Gastrocnemius medialis (tissue), 4 donors: ENCODE measurements at regions not wholly inside any gene's neighbourhood (a gene's known extent, or its start where the extent isn't known, plus 50 kb on each side); places are given as distances from the start of the nearest gene placed in this dataset.

ENCODE experiments used
- ATAC-seq, 2 donors: fragments of 150-250 bp; one replicate each; pipeline ENCODE4 v1.9.1; 2016
- DNase-seq, 2 donors: peaks; one replicate each; pipeline ENCODE4 v3.0.0-alpha.2; 2019
- H3K27ac ChIP-seq, 4 donors: fragments of 200-600 bp; sonication (generic); 1 replicate in 1 of 4; 2 replicates in 3 of 4; pipeline ENCODE4 v1.5.1; 2016 to 2018; ENCODE audit warnings: mild to moderate bottlenecking in 2 of 4, moderate library complexity in 1 of 4
- H3K27me3 ChIP-seq, 3 donors: fragments of 200-600 bp; sonication (generic) in 2 of 3; 1 replicate in 1 of 3; 2 replicates in 2 of 3; pipeline versions ENCODE4 v1.5.1 to v1.6.0; 2016 to 2019; ENCODE audit warnings: mild to moderate bottlenecking in 1 of 3, moderate library complexity in 1 of 3
- H3K36me3 ChIP-seq, 2 donors: fragments of 200-600 bp; sonication (generic) in 1 of 2; one replicate each; pipeline ENCODE4 v1.5.1; 2017 to 2018
- H3K4me1 ChIP-seq, 2 donors: fragments of 200-600 bp; sonication (generic) in 1 of 2; one replicate each; pipeline ENCODE4 v1.5.1; 2016 to 2017; ENCODE audit warnings: mild to moderate bottlenecking in 2 of 2
- H3K4me3 ChIP-seq, 4 donors: fragments of 200-600 bp; sonication (generic) in 3 of 4; 1 replicate in 1 of 4; 2 replicates in 3 of 4; pipeline ENCODE4 v1.5.1; 2016 to 2019; ENCODE audit warnings: mild to moderate bottlenecking in 2 of 4
- H3K9me3 ChIP-seq, 3 donors: fragments of 200-600 bp; sonication (generic) in 2 of 3; 1 replicate in 1 of 3; 2 replicates in 2 of 3; pipeline ENCODE4 v1.5.1; 2016 to 2019
- CTCF ChIP-seq, 5 experiments: fragments of 450-650 bp in 3 of 5; fragments of 200-600 bp in 2 of 5; sonication (generic) in 2 of 5; IDR thresholded peaks in 4 of 5; conservative IDR thresholded peaks in 1 of 5; 1 replicate in 4 of 5; 2 replicates in 1 of 5; pipeline ENCODE4 v1.5.1; 2016 to 2019; ENCODE audit warnings: antibody characterized with exemption in 5 of 5, mild to moderate bottlenecking in 3 of 5, moderate library complexity in 3 of 5
- POLR2A ChIP-seq, 2 donors: fragments of 450-650 bp; IDR thresholded peaks; one replicate each; pipeline ENCODE4 v1.6.1; 2017; ENCODE audit warnings: antibody characterized with exemption in 2 of 2, mild to moderate bottlenecking in 2 of 2, moderate library complexity in 2 of 2
- in situ Hi-C, 4 donors: fragments of 200-750 bp; cut with MboI; loops; one replicate each; pipeline versions ENCODE4 v1.15.0 to v1.8.0; 2017; ENCODE audit warnings: low sequenced_read_pairs in 4 of 4
- intact Hi-C: fragments of 100-400 bp; cut with DNase I; formaldehyde crosslinking; loops from one replicate; pipeline ENCODE4 v1.15.1; 2023; ENCODE audit warnings: low total_unique reads

- no peaks in the 10 kb centered on the region for H3K4me1 ChIP-seq
- H3K27me3 ChIP-seq: no peaks in the 10 kb centered on the region
- no peak overlapping the region for H3K4me3 ChIP-seq
- ATAC-seq (no peak), DNase-seq (no peak)
- in situ Hi-C loops (no loop called here), intact Hi-C loops (no loop called here)
- no peaks in the 10 kb centered on the region for H3K36me3 ChIP-seq
- TF ChIP-seq POLR2A (IDR thresholded peaks at IDR 0.05) (no peak), CTCF (IDR thresholded peaks at IDR 0.05 in 4 of 5, conservative IDR thresholded peaks at IDR 0.05 in 1 of 5) (no peak)
- H3K9me3 ChIP-seq: no peaks in the 10 kb centered on the region
- H3K27ac ChIP-seq: no peak overlapping the region
These were observed 1153.4 kb downstream of the TMEM121 start for GRCh38 chr14:106679776-106680175.

- no peak for ATAC-seq
- no peak for DNase-seq
- no peak overlapping the region for H3K27ac ChIP-seq
- in situ Hi-C loops (no loop called here), intact Hi-C loops (no loop called here)
- H3K9me3 ChIP-seq: no peaks in the 10 kb centered on the region
- no peaks in the 10 kb centered on the region for H3K4me1 ChIP-seq
- no peaks in the 10 kb centered on the region for H3K36me3 ChIP-seq
- no peaks in the 10 kb centered on the region for H3K27me3 ChIP-seq
- TF ChIP-seq CTCF (IDR thresholded peaks at IDR 0.05 in 4 of 5, conservative IDR thresholded peaks at IDR 0.05 in 1 of 5) (no peak), POLR2A (IDR thresholded peaks at IDR 0.05) (no peak)
- no peak overlapping the region for H3K4me3 ChIP-seq
These were observed 1154.8 kb downstream of the TMEM121 start for GRCh38 chr14:106681161-106681560.

GRCh38 chr14:106681568-106681967 lies 1155.2 kb downstream of the TMEM121 start:
- in situ Hi-C loops: no loop called here
- DNase-seq: no peak
- Histone ChIP-seq H3K9me3 (no peaks in the 10 kb centered on the region), H3K4me3 (no peak overlapping the region), H3K4me1 (no peaks in the 10 kb centered on the region), H3K27me3 (no peaks in the 10 kb centered on the region), H3K27ac (no peak overlapping the region), H3K36me3 (no peaks in the 10 kb centered on the region)
- intact Hi-C loops: no loop called here
- ATAC-seq: no peak
- no peak for TF ChIP-seq CTCF (IDR thresholded peaks at IDR 0.05 in 4 of 5, conservative IDR thresholded peaks at IDR 0.05 in 1 of 5)
- TF ChIP-seq POLR2A (IDR thresholded peaks at IDR 0.05): no peak

- Histone ChIP-seq H3K27ac (no peak overlapping the region), H3K9me3 (no peaks in the 10 kb centered on the region), H3K27me3 (no peaks in the 10 kb centered on the region), H3K4me3 (no peak overlapping the region), H3K4me1 (no peaks in the 10 kb centered on the region), H3K36me3 (no peaks in the 10 kb centered on the region)
- in situ Hi-C loops: no loop called here
- no peak for TF ChIP-seq CTCF (IDR thresholded peaks at IDR 0.05 in 4 of 5, conservative IDR thresholded peaks at IDR 0.05 in 1 of 5)
- no peak for TF ChIP-seq POLR2A (IDR thresholded peaks at IDR 0.05)
- ATAC-seq: no peak
- DNase-seq: no peak
- intact Hi-C loops: no loop called here
These were observed 1157.2 kb downstream of the TMEM121 start for GRCh38 chr14:106683631-106684030.

- intact Hi-C loops: no loop called here
- DNase-seq (no peak), ATAC-seq (no peak)
- Histone ChIP-seq H3K4me1 (no peaks in the 10 kb centered on the region), H3K9me3 (no peaks in the 10 kb centered on the region), H3K27me3 (no peaks in the 10 kb centered on the region), H3K36me3 (no peaks in the 10 kb centered on the region), H3K27ac (no peak overlapping the region), H3K4me3 (no peak overlapping the region)
- in situ Hi-C loops: no loop called here
- TF ChIP-seq CTCF (IDR thresholded peaks at IDR 0.05 in 4 of 5, conservative IDR thresholded peaks at IDR 0.05 in 1 of 5): no peak
- TF ChIP-seq POLR2A (IDR thresholded peaks at IDR 0.05): no peak
These were observed 1160.2 kb downstream of the TMEM121 start for GRCh38 chr14:106686533-106686932.
